CD4-positive, alpha-beta memory T cell (primary cell): ENCODE measurements at regions not wholly inside any gene's neighbourhood (a gene's known extent, or its start where the extent isn't known, plus 50 kb on each side); places are given as distances from the start of the nearest gene placed in this dataset.
A peak's percentile ranks its signal among the peaks of the same experiment; 100 is the strongest.

Experiments used
- CTCF ChIA-PET: fragments of 350-600 bp; sonication (Branson Sonifier 250); formaldehyde crosslinking; loops from one replicate; lab custom pipeline; 2021; ENCODE audit warnings: inconsistent platforms; ENCODE audit not compliant: partially characterized antibody; lab: Charles Lee
- POLR2A ChIA-PET: fragments of 350-600 bp; sonication (Branson Sonifier 250); formaldehyde crosslinking; loops from one replicate; lab custom pipeline; 2021; ENCODE audit not compliant: partially characterized antibody; lab: Charles Lee
- DNase-seq, 5 donors: peaks; one replicate each; pipeline versions ENCODE4 v3.0.0 to v3.0.0-alpha.2; 2020 to 2022; ENCODE audit warnings: mixed read lengths in 1 of 5
- H3K27ac ChIP-seq: one replicate; pipeline ENCODE4 v1.7.0; 2013; ENCODE audit warnings: low read depth, low read length
- H3K27me3 ChIP-seq: 2 replicates; pipeline ENCODE4 v1.7.0; 2013; ENCODE audit warnings: mild to moderate bottlenecking, low read length, moderate library complexity; ENCODE audit not compliant: insufficient read depth
- H3K36me3 ChIP-seq: 2 replicates; pipeline ENCODE4 v1.7.0; 2013; ENCODE audit warnings: mild to moderate bottlenecking, low read length, moderate library complexity; ENCODE audit not compliant: insufficient read depth
- H3K4me1 ChIP-seq: 2 replicates; pipeline ENCODE4 v1.7.0; 2013; ENCODE audit warnings: mild to moderate bottlenecking, low read length, moderate library complexity; ENCODE audit not compliant: insufficient read depth
- H3K4me3 ChIP-seq, 2 donors: one replicate each; pipeline ENCODE4 v1.7.0; 2013; ENCODE audit warnings: low read length in 2 of 2, mild to moderate bottlenecking in 1 of 2
- H3K9me3 ChIP-seq, 2 donors: one replicate each; pipeline ENCODE4 v1.7.0; 2013; ENCODE audit warnings: low read length in 2 of 2, control low read depth in 1 of 2; ENCODE audit not compliant: control insufficient read depth in 1 of 2
- H3K27ac Mint-ChIP-seq, 7 donors: one replicate each; pipeline ENCODE4 v1.8.0; 2020 to 2021; ENCODE audit warnings: mixed read lengths in 7 of 7, mild to moderate bottlenecking in 6 of 7, inconsistent platforms in 3 of 7, moderate library complexity in 3 of 7
- H3K27me3 Mint-ChIP-seq, 2 donors: one replicate each; pipeline ENCODE4 v1.8.0; 2020 to 2021; ENCODE audit warnings: mixed read lengths in 2 of 2
- H3K36me3 Mint-ChIP-seq, 2 donors: one replicate each; pipeline ENCODE4 v1.8.0; 2020 to 2021; ENCODE audit warnings: mixed read lengths in 2 of 2, inconsistent platforms in 1 of 2, mild to moderate bottlenecking in 1 of 2
- H3K4me1 Mint-ChIP-seq, 4 donors: one replicate each; pipeline ENCODE4 v1.8.0; 2020 to 2021; ENCODE audit warnings: mixed read lengths in 4 of 4, mild to moderate bottlenecking in 1 of 4
- H3K4me3 Mint-ChIP-seq, 8 donors: one replicate each; pipeline ENCODE4 v1.8.0; 2020 to 2021; ENCODE audit warnings: mixed read lengths in 8 of 8, mild to moderate bottlenecking in 7 of 8, moderate library complexity in 6 of 8, inconsistent platforms in 3 of 8
- H3K9me3 Mint-ChIP-seq, 8 donors: one replicate each; pipeline ENCODE4 v1.8.0; 2020 to 2021; ENCODE audit warnings: mixed read lengths in 8 of 8, mild to moderate bottlenecking in 5 of 8, inconsistent platforms in 3 of 8, moderate library complexity in 1 of 8
- intact Hi-C: fragments of 100-400 bp; cut with micrococcal nuclease; formaldehyde crosslinking; loops from one replicate; pipeline ENCODE4 v1.15.1; 2023

DNA sequence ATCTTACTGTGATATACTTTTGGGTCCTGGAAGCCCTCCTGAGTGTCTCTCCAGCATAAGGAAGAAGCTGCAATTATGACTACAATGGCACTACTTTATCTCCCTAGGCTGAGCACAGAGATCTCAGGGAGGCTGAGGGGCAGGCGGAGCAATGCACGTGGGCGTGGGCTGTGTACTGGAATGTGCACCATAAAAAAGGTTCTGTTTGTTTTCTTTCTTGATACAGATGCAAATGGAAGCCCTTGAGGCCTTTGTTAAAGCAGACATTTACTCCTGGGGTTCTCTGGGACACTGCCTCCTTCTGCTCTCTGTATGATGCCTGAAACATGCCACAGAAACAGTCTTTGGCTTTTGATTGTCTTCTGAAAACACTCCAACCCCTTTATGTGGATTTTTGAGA, 79.1 kb upstream of the DLX2 start:
- no peak for DNase-seq
- H3K27ac ChIP-seq: no peak overlapping the region
- H3K4me1 Mint-ChIP-seq: peaks cover 11 to 35% (median 17%) of the 10 kb centered on the region in 4 donors
- no peaks in the 10 kb centered on the region for H3K36me3 ChIP-seq
- peaks cover 6% of the 10 kb centered on the region for H3K4me1 ChIP-seq
- no peaks in the 10 kb centered on the region for H3K9me3 ChIP-seq
- H3K9me3 Mint-ChIP-seq: peaks cover 0 to 15% (median 4%) of the 10 kb centered on the region in 8 donors
- no peak overlapping the region for H3K4me3 ChIP-seq
- H3K27ac Mint-ChIP-seq: peak overlapping the region in 1 of 7 donors; percentile 10
- peak overlapping the region in 1 of 8 donors; percentile 2 for H3K4me3 Mint-ChIP-seq
- ChIA-PET POLR2A (no interaction called here), CTCF (no interaction called here)
- no peaks in the 10 kb centered on the region for H3K27me3 Mint-ChIP-seq
- H3K36me3 Mint-ChIP-seq: peaks cover 0 to 8% of the 10 kb centered on the region in 2 donors
- no peaks in the 10 kb centered on the region for H3K27me3 ChIP-seq
- intact Hi-C loops: no loop called here

GRCh38 chr2:172182624-172183023, 79.9 kb upstream of the DLX2 start:
- ChIA-PET CTCF (no interaction called here), POLR2A (no interaction called here)
- DNase-seq: no peak
- H3K4me3 Mint-ChIP-seq: no peak overlapping the region
- H3K36me3 Mint-ChIP-seq: peaks cover 0 to 8% of the 10 kb centered on the region in 2 donors
- H3K27me3 ChIP-seq: no peaks in the 10 kb centered on the region
- peaks cover 0 to 15% (median 4%) of the 10 kb centered on the region in 8 donors for H3K9me3 Mint-ChIP-seq
- H3K4me1 Mint-ChIP-seq: peaks cover 11 to 35% (median 17%) of the 10 kb centered on the region in 4 donors
- H3K4me1 ChIP-seq: peaks cover 6% of the 10 kb centered on the region
- H3K4me3 ChIP-seq: no peak overlapping the region
- H3K9me3 ChIP-seq: no peaks in the 10 kb centered on the region
- H3K27ac Mint-ChIP-seq: no peak overlapping the region
- no peaks in the 10 kb centered on the region for H3K27me3 Mint-ChIP-seq
- intact Hi-C loops: no loop called here
- H3K27ac ChIP-seq: no peak overlapping the region
- H3K36me3 ChIP-seq: no peaks in the 10 kb centered on the region

GRCh38 chr2:172193331-172194089, 90.8 kb upstream of the DLX2 start:
- POLR2A ChIA-PET: no interaction called here
- CTCF ChIA-PET: interaction anchor here (1.5 kb wide), 1 partner anchor 268 kb away, joined by 3 read pairs; no protein-coding TSS in a partner anchor
- DNase-seq: no peak
- Histone ChIP-seq H3K4me3 (no peak overlapping the region), H3K4me1 (peaks cover 5% of the 10 kb centered on the region), H3K9me3 (peaks cover 0 to 17% of the 10 kb centered on the region in 2 donors), H3K27me3 (no peaks in the 10 kb centered on the region), H3K36me3 (no peaks in the 10 kb centered on the region), H3K27ac (no peak overlapping the region)
- Mint-ChIP-seq H3K4me1 (peaks cover 5 to 12% (median 7%) of the 10 kb centered on the region in 4 donors), H3K27me3 (peaks cover 1 to 6% of the 10 kb centered on the region in 2 donors), H3K4me3 (peak overlapping the region in 1 of 8 donors; percentile 13), H3K27ac (peak overlapping the region in 1 of 7 donors; percentile 37), H3K9me3 (peaks cover 0 to 52% (median 35%) of the 10 kb centered on the region in 8 donors), H3K36me3 (peaks cover 4 to 13% of the 10 kb centered on the region in 2 donors)
- intact Hi-C loops: no loop called here

DNA sequence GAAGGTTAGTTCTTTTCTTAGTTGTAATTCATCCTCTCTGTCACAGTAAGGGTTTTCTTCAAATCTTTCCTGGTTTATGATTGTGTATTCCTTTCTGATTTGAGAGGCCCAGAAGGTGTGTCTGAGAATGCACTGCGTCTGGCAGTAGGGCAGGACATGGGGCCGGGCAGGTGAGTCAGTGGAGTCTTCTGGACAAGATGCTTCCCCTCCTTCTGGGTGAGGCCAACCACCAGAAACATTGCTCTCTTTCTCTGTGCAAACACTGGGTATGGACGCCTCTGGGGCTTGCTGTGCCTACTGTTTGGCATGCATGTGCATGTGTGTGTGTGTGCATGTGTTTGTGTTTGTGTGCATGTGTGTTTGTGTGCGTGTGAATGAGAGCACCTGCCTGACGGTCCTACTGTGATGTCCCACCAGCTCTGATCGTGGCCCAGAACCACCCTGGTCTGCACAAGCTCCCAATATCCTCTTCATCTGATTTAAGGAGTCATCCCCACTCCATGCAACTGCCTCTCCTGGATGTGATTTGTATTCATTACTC, 93.2 kb upstream of the DLX2 start:
- no peak for DNase-seq
- H3K9me3 Mint-ChIP-seq: peaks cover 3 to 64% (median 43%) of the 10 kb centered on the region in 8 donors
- H3K36me3 Mint-ChIP-seq: peaks cover 7 to 13% of the 10 kb centered on the region in 2 donors
- no peak overlapping the region for H3K4me3 Mint-ChIP-seq
- Histone ChIP-seq H3K9me3 (peaks cover 0 to 17% of the 10 kb centered on the region in 2 donors), H3K27me3 (no peaks in the 10 kb centered on the region), H3K4me3 (no peak overlapping the region), H3K4me1 (peaks cover 5% of the 10 kb centered on the region), H3K27ac (no peak overlapping the region), H3K36me3 (no peaks in the 10 kb centered on the region)
- POLR2A ChIA-PET: no interaction called here
- peaks cover 1 to 6% of the 10 kb centered on the region in 2 donors for H3K27me3 Mint-ChIP-seq
- H3K4me1 Mint-ChIP-seq: peaks cover 5 to 12% (median 7%) of the 10 kb centered on the region in 4 donors
- no peak overlapping the region for H3K27ac Mint-ChIP-seq
- intact Hi-C loops: no loop called here
- CTCF ChIA-PET: no interaction called here

DNA sequence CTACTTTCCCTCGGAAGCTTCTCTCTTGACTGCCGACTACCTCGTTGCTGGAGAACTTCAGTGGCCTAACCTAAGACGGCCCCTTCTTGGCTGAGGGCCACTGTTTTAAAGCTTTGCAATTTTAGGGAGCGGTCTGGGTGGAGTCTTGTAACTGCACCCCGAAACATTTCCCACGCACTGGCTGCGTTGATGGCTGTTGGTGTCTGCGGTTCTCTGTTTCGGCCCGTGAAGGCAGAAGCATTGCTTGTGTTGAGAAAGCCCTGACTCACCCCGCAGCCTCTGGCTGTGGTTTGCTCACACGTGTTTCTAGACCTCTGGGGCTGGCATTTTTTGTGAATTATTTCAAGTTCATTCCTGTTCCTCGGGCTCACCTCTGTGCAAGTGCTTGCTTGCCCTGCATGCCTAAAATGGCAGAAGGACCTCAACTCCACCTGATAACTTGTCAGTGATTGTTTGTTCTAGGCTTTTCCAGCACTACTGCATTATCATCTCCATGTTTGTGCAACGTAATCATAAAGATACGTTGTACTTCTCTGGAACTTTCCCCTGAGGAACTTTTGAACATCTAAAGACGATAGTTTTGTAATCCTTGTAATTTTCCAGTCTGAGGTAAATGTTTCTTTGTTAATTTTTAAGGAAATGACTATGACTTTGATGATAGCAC, 94.2 kb upstream of the DLX2 start:
- Mint-ChIP-seq H3K9me3 (peaks cover 3 to 69% (median 42%) of the 10 kb centered on the region in 8 donors), H3K36me3 (peaks cover 7 to 13% of the 10 kb centered on the region in 2 donors), H3K27me3 (peaks cover 1 to 6% of the 10 kb centered on the region in 2 donors), H3K4me1 (peaks cover 5 to 12% (median 7%) of the 10 kb centered on the region in 4 donors), H3K4me3 (peak overlapping the region in 5 of 8 donors; percentile 6 to 73 (median 63)), H3K27ac (peak overlapping the region in 1 of 7 donors; percentile 58)
- DNase-seq: peak in 3 of 5 donors; percentile 7 to 53 (median 20)
- Histone ChIP-seq H3K36me3 (no peaks in the 10 kb centered on the region), H3K27ac (no peak overlapping the region), H3K27me3 (no peaks in the 10 kb centered on the region), H3K4me3 (no peak overlapping the region), H3K4me1 (peaks cover 5% of the 10 kb centered on the region), H3K9me3 (peaks cover 0 to 17% of the 10 kb centered on the region in 2 donors)
- ChIA-PET POLR2A (no interaction called here), CTCF (no interaction called here)
- intact Hi-C loops: no loop called here

- H3K27me3 ChIP-seq: no peaks in the 10 kb centered on the region
- no peaks in the 10 kb centered on the region for H3K36me3 ChIP-seq
- H3K4me1 ChIP-seq: peaks cover 5% of the 10 kb centered on the region
- Mint-ChIP-seq H3K27me3 (peaks cover 1 to 4% of the 10 kb centered on the region in 2 donors), H3K4me3 (no peak overlapping the region), H3K9me3 (peaks cover 3 to 66% (median 35%) of the 10 kb centered on the region in 8 donors), H3K27ac (no peak overlapping the region), H3K4me1 (peaks cover 5 to 12% (median 7%) of the 10 kb centered on the region in 4 donors), H3K36me3 (peaks cover 7 to 10% of the 10 kb centered on the region in 2 donors)
- H3K4me3 ChIP-seq: no peak overlapping the region
- DNase-seq: no peak
- intact Hi-C loops: no loop called here
- ChIA-PET CTCF (no interaction called here), POLR2A (no interaction called here)
- no peak overlapping the region for H3K27ac ChIP-seq
- H3K9me3 ChIP-seq: peaks cover 0 to 14% of the 10 kb centered on the region in 2 donors
Measured at GRCh38 chr2:172198361-172198760, 95.7 kb upstream of the DLX2 start.

DNA sequence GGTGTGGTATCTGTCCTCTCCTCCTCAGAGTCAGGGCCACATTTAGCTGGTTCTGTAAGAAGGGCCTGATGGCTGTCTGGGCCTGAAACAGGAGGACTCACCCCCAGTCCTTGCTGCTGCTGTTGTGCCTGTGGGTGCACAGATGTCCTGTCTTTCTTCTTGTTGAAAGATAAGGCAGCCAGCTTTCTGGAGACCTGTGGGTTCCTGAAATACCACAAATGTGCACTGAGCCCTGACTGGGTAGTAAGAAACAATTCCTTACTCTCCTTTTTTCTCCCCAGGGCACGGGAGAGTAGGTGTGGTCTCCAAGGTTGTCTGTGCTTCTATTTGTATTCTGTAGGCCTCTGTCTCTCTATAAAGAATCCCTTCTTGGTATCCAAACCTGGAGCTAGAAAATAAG, 96.2 kb upstream of the DLX2 start:
- Mint-ChIP-seq H3K4me3 (no peak overlapping the region), H3K27me3 (peaks cover 0 to 3% of the 10 kb centered on the region in 2 donors), H3K27ac (no peak overlapping the region), H3K36me3 (peaks cover 5 to 6% of the 10 kb centered on the region in 2 donors), H3K4me1 (peaks cover 5 to 12% (median 7%) of the 10 kb centered on the region in 4 donors), H3K9me3 (peaks cover 3 to 60% (median 30%) of the 10 kb centered on the region in 8 donors)
- intact Hi-C loops: no loop called here
- Histone ChIP-seq H3K4me3 (no peak overlapping the region), H3K36me3 (no peaks in the 10 kb centered on the region), H3K27ac (no peak overlapping the region), H3K27me3 (no peaks in the 10 kb centered on the region), H3K9me3 (peaks cover 0 to 9% of the 10 kb centered on the region in 2 donors), H3K4me1 (peaks cover 5% of the 10 kb centered on the region)
- POLR2A ChIA-PET: no interaction called here
- CTCF ChIA-PET: interaction anchor here (1.0 kb wide), 1 partner anchor 263 kb away, joined by 3 read pairs; no protein-coding TSS in a partner anchor
- no peak for DNase-seq
